Glutamatergic neuron (in vitro differentiated cells): ENCODE measurements at regions not wholly inside any gene's neighbourhood (a gene's known extent, or its start where the extent isn't known, plus 50 kb on each side); places are given as distances from the start of the nearest gene placed in this dataset.

Experiments used
- DNase-seq: peaks from one replicate; pipeline ENCODE4 v3.0.0; 2022
- H3K27ac Mint-ChIP-seq: one replicate; pipeline ENCODE4 v1.8.0; 2020; ENCODE audit warnings: mild to moderate bottlenecking, mixed read lengths, inconsistent platforms; ENCODE audit not compliant: unreplicated experiment
- H3K27me3 Mint-ChIP-seq: one replicate; pipeline ENCODE4 v1.8.0; 2020; ENCODE audit warnings: mild to moderate bottlenecking, moderate library complexity, mixed read lengths, inconsistent platforms; ENCODE audit not compliant: unreplicated experiment
- H3K36me3 Mint-ChIP-seq: one replicate; pipeline ENCODE4 v1.8.0; 2020; ENCODE audit warnings: mild to moderate bottlenecking, mixed read lengths, inconsistent platforms; ENCODE audit not compliant: unreplicated experiment
- H3K4me1 Mint-ChIP-seq: one replicate; pipeline ENCODE4 v1.8.0; 2020; ENCODE audit warnings: mild to moderate bottlenecking, low read depth, mixed read lengths, inconsistent platforms; ENCODE audit not compliant: unreplicated experiment
- H3K4me3 Mint-ChIP-seq: one replicate; pipeline ENCODE4 v1.8.0; 2020; ENCODE audit warnings: mild to moderate bottlenecking, mixed read lengths, inconsistent platforms; ENCODE audit not compliant: unreplicated experiment
- H3K9me3 Mint-ChIP-seq: one replicate; pipeline ENCODE4 v1.8.0; 2020; ENCODE audit warnings: mild to moderate bottlenecking, moderate library complexity, mixed read lengths, inconsistent platforms; ENCODE audit not compliant: unreplicated experiment
- TF ChIP-seq, protein P1 (sequence below): fragments of 200-600 bp; sonication (generic); IDR thresholded peaks from one replicate; pipeline ENCODE4 v1.5.0; 2021; ENCODE audit not compliant: partially characterized antibody, unreplicated experiment

DNA sequence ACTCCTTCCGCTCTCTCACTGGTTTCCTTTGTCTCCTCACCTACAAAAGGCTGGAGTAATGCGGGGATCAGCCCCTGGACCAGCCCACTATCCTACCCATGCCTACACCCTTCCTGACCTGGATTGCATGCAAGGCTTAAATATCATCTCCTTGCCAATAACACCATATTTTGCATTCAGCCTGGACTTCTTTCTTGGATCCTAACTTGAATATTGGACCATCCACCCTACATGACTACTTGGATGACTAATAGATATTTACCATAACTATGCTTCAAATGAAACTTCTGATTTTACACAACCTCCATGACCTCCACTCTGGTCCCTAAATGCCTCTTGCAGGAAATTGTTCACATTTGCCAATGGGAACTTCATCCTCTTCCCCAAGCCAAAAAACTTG is 188.3 kb upstream of the AKR1E2 start:
- H3K36me3 Mint-ChIP-seq: no peaks in the 10 kb centered on the region
- H3K9me3 Mint-ChIP-seq: no peaks in the 10 kb centered on the region
- no peak overlapping the region for H3K27ac Mint-ChIP-seq
- no peaks in the 10 kb centered on the region for H3K4me1 Mint-ChIP-seq
- no peaks in the 10 kb centered on the region for H3K27me3 Mint-ChIP-seq
- no peak overlapping the region for H3K4me3 Mint-ChIP-seq
- TF ChIP-seq, protein P1, sequence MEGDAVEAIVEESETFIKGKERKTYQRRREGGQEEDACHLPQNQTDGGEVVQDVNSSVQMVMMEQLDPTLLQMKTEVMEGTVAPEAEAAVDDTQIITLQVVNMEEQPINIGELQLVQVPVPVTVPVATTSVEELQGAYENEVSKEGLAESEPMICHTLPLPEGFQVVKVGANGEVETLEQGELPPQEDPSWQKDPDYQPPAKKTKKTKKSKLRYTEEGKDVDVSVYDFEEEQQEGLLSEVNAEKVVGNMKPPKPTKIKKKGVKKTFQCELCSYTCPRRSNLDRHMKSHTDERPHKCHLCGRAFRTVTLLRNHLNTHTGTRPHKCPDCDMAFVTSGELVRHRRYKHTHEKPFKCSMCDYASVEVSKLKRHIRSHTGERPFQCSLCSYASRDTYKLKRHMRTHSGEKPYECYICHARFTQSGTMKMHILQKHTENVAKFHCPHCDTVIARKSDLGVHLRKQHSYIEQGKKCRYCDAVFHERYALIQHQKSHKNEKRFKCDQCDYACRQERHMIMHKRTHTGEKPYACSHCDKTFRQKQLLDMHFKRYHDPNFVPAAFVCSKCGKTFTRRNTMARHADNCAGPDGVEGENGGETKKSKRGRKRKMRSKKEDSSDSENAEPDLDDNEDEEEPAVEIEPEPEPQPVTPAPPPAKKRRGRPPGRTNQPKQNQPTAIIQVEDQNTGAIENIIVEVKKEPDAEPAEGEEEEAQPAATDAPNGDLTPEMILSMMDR: no peak
- no peak for DNase-seq

DNA sequence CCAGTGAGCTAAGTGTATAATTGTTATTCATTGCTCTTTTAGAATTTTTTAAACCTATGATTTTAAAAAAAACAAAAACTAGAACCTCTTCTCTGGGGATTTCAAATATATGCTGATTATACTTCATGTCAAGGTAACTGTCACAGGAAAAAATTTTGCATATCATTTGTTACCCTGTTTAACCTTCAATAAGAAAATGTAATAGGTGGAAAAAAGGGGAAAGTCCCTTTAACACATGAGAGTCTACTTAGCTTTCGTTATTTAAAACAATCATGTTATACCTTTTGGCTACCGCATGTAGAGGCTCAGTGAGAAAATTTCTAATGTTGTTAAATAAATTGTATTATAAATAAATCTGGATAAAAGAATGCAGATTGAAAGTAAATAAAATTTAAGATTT is 190.1 kb upstream of the AKR1E2 start:
- Mint-ChIP-seq H3K27me3 (no peaks in the 10 kb centered on the region), H3K4me3 (no peak overlapping the region), H3K9me3 (no peaks in the 10 kb centered on the region), H3K4me1 (no peaks in the 10 kb centered on the region), H3K36me3 (no peaks in the 10 kb centered on the region), H3K27ac (no peak overlapping the region)
- DNase-seq: no peak
- TF ChIP-seq, protein P1: no peak

DNA sequence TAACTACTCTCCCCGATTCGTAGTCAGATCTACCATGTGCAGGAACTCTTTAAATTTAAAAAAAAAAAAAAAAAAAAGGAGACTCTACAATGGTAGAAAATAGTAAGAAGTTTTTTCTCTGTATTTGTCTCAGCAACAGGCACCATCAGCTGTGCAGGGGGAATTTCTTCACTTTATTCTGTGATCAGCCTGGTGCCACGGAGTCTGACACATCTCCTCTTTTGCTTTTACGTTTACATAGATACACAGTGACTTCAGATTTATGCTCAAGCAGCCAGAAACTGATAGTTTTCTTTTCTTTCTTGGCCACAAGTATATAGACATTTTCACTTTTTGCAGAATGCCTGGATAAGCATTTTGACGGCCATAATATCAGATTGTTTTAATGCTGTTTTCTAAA is 190.6 kb upstream of the AKR1E2 start:
- H3K9me3 Mint-ChIP-seq: no peaks in the 10 kb centered on the region
- no peaks in the 10 kb centered on the region for H3K27me3 Mint-ChIP-seq
- H3K4me3 Mint-ChIP-seq: no peak overlapping the region
- TF ChIP-seq, protein P1: no peak
- H3K27ac Mint-ChIP-seq: no peak overlapping the region
- H3K36me3 Mint-ChIP-seq: no peaks in the 10 kb centered on the region
- no peak for DNase-seq
- no peaks in the 10 kb centered on the region for H3K4me1 Mint-ChIP-seq

DNA sequence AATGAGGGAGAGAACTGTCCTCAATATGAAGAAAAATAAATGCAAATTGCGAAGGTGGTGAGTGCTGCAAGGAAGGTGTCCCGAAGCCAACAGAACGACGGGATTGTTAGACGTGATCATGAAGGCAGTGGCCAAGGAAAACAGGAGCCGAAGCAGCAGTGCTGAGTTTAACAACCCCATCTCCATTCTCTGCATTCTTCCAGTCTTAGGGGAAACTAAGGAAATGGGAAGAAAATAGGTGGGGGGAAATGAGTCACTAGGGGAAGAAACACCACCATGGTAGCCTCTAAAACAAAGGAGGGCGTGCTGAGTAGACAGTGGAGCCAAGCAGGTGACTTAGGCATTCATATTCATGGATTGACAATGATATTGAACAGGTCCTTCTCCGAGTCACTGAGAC is 192.2 kb upstream of the AKR1E2 start:
- H3K27me3 Mint-ChIP-seq: no peaks in the 10 kb centered on the region
- TF ChIP-seq, protein P1: no peak
- no peak for DNase-seq
- no peak overlapping the region for H3K4me3 Mint-ChIP-seq
- H3K9me3 Mint-ChIP-seq: no peaks in the 10 kb centered on the region
- H3K36me3 Mint-ChIP-seq: no peaks in the 10 kb centered on the region
- H3K27ac Mint-ChIP-seq: no peak overlapping the region
- H3K4me1 Mint-ChIP-seq: no peaks in the 10 kb centered on the region

DNA sequence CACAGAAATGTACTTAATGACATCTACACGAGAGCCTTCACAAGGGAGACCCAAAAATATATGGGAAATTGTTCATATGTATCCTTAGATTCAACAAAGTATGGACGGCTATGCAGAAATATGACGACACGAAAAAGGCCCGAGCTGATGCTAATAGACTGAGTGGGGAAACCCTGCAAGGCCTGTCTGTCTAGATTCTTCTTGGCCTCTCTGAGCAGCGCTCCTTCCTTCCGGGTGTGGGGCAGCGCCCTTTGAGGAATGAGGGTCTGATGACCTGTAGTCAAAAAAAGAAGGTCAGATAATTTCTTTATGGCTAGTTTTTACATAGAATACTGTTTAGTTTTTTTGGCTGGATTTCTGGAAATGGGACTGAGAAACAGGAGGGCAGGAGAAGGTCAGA is 192.8 kb upstream of the AKR1E2 start:
- Mint-ChIP-seq H3K27ac (no peak overlapping the region), H3K4me3 (no peak overlapping the region), H3K36me3 (no peaks in the 10 kb centered on the region), H3K9me3 (no peaks in the 10 kb centered on the region), H3K4me1 (no peaks in the 10 kb centered on the region), H3K27me3 (no peaks in the 10 kb centered on the region)
- TF ChIP-seq, protein P1: no peak
- DNase-seq: no peak
